NCI-H2081 (cell line): ENCODE measurements at regions not wholly inside any gene's neighbourhood (a gene's known extent, or its start where the extent isn't known, plus 50 kb on each side); places are given as distances from the start of the nearest gene placed in this dataset.

ENCODE experiments used
- DNase-seq, 2 experiments: peaks; one replicate each; lab custom pipeline; 2025; lab: John Stamatoyannopoulos, UW

DNA sequence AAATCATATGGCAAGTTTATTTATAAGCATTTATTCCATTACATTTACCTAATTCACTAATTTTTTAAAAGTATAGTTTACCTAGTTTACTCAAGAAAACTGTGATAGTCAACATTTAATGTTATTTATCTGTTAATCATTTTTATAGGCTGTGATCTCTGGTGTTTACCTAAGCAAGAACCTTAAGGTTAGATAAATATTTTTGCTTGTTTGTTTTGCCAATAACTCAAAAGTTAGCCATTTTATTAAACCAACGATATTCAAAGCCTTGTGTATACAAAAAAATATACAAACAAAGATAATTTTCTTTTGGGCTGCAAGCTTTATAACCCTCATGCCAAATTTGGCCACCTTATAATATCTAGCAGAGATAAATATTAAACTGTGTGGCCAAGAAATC, 157.3 kb downstream of the SLCO1B3 start:
- no peak for DNase-seq

DNA sequence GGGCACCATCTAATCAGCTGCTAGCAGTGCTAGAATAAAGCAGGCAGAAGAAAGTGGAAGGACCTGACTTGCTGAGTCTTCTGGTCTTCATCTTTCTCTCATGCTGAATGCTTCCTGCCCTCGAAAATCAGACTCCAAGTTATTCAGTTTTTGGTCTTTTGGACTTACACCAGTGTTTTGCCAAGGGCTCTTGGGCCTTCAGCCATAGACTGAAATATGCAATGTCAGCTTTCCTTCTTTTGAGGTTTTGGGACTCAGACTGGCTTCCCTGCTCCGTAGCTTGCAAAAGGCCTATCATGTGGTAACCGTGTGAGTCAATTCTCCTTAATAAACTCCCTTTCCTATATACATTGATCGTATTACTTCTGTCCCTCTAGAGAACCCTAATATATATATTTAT, 159.3 kb downstream of the SLCO1B3 start:
- no peak for DNase-seq

- no peak for DNase-seq
These were observed 145.6 kb upstream of the SLCO1B1 start for GRCh38 chr12:20985399-20985798.

GRCh38 chr12:21001778-21002177, 129.2 kb upstream of the SLCO1B1 start:
- no peak for DNase-seq

DNA sequence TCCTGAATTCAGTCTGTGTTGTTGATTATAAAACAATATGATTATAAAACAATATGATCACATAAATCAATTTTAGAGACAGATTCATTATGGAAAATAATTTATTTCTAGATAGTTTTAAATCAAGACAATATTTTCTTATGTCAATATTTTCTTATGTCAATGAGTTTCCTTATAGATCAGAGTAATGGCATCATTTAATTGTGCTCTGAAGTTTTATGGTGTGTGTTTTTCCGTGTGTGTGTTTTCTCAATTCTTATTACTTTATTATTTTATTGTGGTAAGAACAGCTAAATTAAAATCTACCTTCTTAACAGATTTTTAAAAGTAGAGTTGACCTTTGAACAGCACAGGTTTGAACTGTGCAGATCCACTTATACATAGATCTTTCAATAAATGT, 105.3 kb upstream of the SLCO1B1 start:
- no peak for DNase-seq

DNA sequence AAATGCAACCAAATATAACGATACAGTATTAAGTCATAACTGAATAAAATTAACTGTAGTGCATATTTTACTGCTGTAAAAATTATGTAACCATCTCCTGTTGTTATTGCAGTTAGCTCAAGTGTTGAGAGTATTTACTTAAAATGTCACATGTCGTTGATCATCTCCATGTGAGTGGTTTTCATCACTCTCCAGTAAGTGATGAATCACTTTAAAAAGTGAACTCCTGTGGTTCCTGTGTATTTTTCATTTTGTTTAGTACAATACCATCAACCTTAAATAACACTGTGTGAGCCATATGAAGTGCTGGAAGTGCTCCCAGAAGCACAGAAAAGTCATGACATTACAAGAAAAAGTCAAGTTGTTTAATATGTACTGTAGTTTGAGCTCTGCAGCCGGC, 104.7 kb upstream of the SLCO1B1 start:
- peak; percentile 36 to 81 for DNase-seq

DNA sequence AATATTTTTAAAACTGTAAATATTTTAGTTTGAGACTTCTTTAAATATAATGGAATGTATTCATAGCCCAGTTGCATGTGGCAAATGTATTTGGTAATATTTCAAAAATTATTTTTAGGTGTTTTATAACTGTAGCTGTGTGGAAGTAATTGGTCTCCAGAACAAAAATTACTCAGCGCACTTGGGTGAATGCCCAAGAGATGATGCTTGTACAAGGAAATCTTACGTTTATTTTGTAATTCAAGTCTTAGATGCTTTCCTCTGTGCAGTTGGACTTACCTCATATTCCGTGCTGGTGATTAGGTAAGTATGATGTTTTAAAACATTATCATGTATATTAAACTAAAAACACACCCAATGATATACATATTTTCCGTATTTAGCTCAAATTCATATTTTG, 76.7 kb upstream of the SLCO1B1 start:
- DNase-seq, result peak in 1 of 2 experiments; percentile 27

GRCh38 chr12:21065845-21066244, 65.1 kb upstream of the SLCO1B1 start:
- peak in 1 of 2 experiments; percentile 49 for DNase-seq

GRCh38 chr12:21073129-21073528, 57.9 kb upstream of the SLCO1B1 start:
- no peak for DNase-seq

GRCh38 chr12:21073822-21074460, 57.1 kb upstream of the SLCO1B1 start:
- no peak for DNase-seq
